Germinal center (tissue), 1 donor: ENCODE measurements at regions not wholly inside any gene's neighbourhood (a gene's known extent, or its start where the extent isn't known, plus 50 kb on each side); places are given as distances from the start of the nearest gene placed in this dataset.

Experiments
- DNase-seq: peaks from one replicate; pipeline ENCODE4 v3.0.0; 2012; ENCODE audit warnings: mixed read lengths, low spot score

- no peak for DNase-seq
Measured at GRCh38 chr3:177537612-177538011, 340.3 kb upstream of the TBL1XR1 start.

- no peak for DNase-seq
Measured at GRCh38 chr3:177538048-177538749, 340.9 kb upstream of the TBL1XR1 start.

- DNase-seq: no peak
Measured at GRCh38 chr3:177538750-177539730, 341.8 kb upstream of the TBL1XR1 start.

- DNase-seq: no peak
Measured at GRCh38 chr3:177541541-177541940, 344.3 kb upstream of the TBL1XR1 start.

- no peak for DNase-seq
Measured at GRCh38 chr3:177545964-177546363, 348.7 kb upstream of the TBL1XR1 start.

- no peak for DNase-seq
Measured at GRCh38 chr3:177547711-177548350, 350.5 kb upstream of the TBL1XR1 start.

- DNase-seq: no peak
Measured at GRCh38 chr3:177550667-177551066, 353.4 kb upstream of the TBL1XR1 start.

- no peak for DNase-seq
Measured at GRCh38 chr3:177551431-177551836, 354.2 kb upstream of the TBL1XR1 start.

GRCh38 chr3:177552051-177552450 is 354.8 kb upstream of the TBL1XR1 start:
- no peak for DNase-seq

GRCh38 chr3:177553012-177553411 is 355.7 kb upstream of the TBL1XR1 start:
- no peak for DNase-seq

GRCh38 chr3:177553579-177553978 is 356.3 kb upstream of the TBL1XR1 start:
- DNase-seq: no peak

- DNase-seq: no peak
Measured at GRCh38 chr3:177554895-177555759, 357.8 kb upstream of the TBL1XR1 start.

- no peak for DNase-seq
Measured at GRCh38 chr3:177557548-177557947, 360.3 kb upstream of the TBL1XR1 start.

- DNase-seq: no peak
Measured at GRCh38 chr3:177561365-177561764, 364.1 kb upstream of the TBL1XR1 start.

GRCh38 chr3:177561769-177562392 is 364.6 kb upstream of the TBL1XR1 start:
- DNase-seq: no peak

- DNase-seq: no peak
Measured at GRCh38 chr3:177563243-177563780, 366.0 kb upstream of the TBL1XR1 start.

GRCh38 chr3:177563792-177564191 is 366.5 kb upstream of the TBL1XR1 start:
- DNase-seq: no peak

- no peak for DNase-seq
Measured at GRCh38 chr3:177565981-177566380, 368.7 kb upstream of the TBL1XR1 start.

- no peak for DNase-seq
Measured at GRCh38 chr3:177567833-177568232, 370.6 kb upstream of the TBL1XR1 start.

GRCh38 chr3:177569193-177569592 is 371.9 kb upstream of the TBL1XR1 start:
- DNase-seq: no peak
